Mammary epithelial cell (primary cell): ENCODE measurements at regions not wholly inside any gene's neighbourhood (a gene's known extent, or its start where the extent isn't known, plus 50 kb on each side); places are given as distances from the start of the nearest gene placed in this dataset.

Experiments used
- EZH2 ChIP-seq: IDR thresholded peaks from 2 replicates; pipeline ENCODE4 v1.6.1; 2012; ENCODE audit warnings: low read length, inconsistent platforms, borderline replicate concordance
- TF ChIP-seq, protein P1 (sequence below), 2 donors: IDR thresholded peaks in 1 of 2; conservative IDR thresholded peaks in 1 of 2; 2 replicates each; pipeline ENCODE4 v1.5.1; 2011 to 2012; ENCODE audit warnings: inconsistent platforms in 2 of 2, low read length in 2 of 2, mild to moderate bottlenecking in 2 of 2, control low read depth in 1 of 2, low read depth in 1 of 2; ENCODE audit not compliant: insufficient read depth in 1 of 2; ENCODE audit errors: extremely low read depth in 1 of 2

DNA sequence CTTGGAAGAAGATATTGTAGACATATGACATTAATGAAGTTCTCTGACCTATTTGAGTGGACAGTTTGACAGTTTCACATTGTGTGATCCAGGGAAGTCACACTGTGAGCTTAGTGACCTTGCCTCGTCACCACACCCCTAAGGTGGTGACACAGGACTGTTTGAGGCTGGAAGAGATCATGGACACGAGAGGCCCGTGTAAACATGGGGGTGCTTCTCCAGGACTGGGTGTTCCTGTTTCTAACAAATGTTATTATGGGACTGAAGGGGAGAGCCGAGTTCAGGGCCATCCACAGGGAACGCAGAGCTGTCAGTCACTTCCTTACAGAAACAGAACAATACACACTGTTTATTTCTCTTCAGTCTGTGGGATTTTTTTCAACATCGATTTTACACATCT is 96.5 kb upstream of the DNAJC19 start:
- no peak for TF ChIP-seq EZH2
- TF ChIP-seq, protein P1, sequence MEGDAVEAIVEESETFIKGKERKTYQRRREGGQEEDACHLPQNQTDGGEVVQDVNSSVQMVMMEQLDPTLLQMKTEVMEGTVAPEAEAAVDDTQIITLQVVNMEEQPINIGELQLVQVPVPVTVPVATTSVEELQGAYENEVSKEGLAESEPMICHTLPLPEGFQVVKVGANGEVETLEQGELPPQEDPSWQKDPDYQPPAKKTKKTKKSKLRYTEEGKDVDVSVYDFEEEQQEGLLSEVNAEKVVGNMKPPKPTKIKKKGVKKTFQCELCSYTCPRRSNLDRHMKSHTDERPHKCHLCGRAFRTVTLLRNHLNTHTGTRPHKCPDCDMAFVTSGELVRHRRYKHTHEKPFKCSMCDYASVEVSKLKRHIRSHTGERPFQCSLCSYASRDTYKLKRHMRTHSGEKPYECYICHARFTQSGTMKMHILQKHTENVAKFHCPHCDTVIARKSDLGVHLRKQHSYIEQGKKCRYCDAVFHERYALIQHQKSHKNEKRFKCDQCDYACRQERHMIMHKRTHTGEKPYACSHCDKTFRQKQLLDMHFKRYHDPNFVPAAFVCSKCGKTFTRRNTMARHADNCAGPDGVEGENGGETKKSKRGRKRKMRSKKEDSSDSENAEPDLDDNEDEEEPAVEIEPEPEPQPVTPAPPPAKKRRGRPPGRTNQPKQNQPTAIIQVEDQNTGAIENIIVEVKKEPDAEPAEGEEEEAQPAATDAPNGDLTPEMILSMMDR (conservative IDR thresholded peaks at IDR 0.05 in 1 of 2, IDR thresholded peaks at IDR 0.05 in 1 of 2; ENCODE audit: extremely low read depth in 1 of 2, insufficient read depth in 1 of 2, low read depth in 1 of 2, low read length in 2 of 2) = no peak
